AG04450 (cell line): ENCODE measurements at regions not wholly inside any gene's neighbourhood (a gene's known extent, or its start where the extent isn't known, plus 50 kb on each side); places are given as distances from the start of the nearest gene placed in this dataset.

Experiments
- CTCF ChIA-PET: fragments of 300-600, 350-600 bp; formaldehyde crosslinking; extraction: SDS; loops from one replicate; lab custom pipeline; 2022; ENCODE audit warnings: antibody characterized with exemption, inconsistent platforms; lab: Charles Lee
- POLR2A ChIA-PET: fragments of 350-600 bp; formaldehyde crosslinking; extraction: SDS; loops from one replicate; lab custom pipeline; 2021; ENCODE audit warnings: antibody characterized with exemption, inconsistent platforms; lab: Yijun Ruan, JAX
- DNase-seq: peaks from one replicate; pipeline ENCODE4 v3.0.0-alpha.2; 2011; ENCODE audit warnings: low read depth, low spot score
- H3K27ac ChIP-seq: one replicate; pipeline ENCODE4 v1.5.1; 2012; ENCODE audit warnings: low read depth, low read length, control low read depth
- H3K27me3 ChIP-seq: one replicate; pipeline ENCODE4 v1.6.0; 2012; ENCODE audit warnings: low read length; ENCODE audit not compliant: control insufficient read depth, insufficient read depth
- H3K4me3 ChIP-seq: 2 replicates; pipeline ENCODE4 v1.5.1; 2011; ENCODE audit warnings: mild to moderate bottlenecking, low read depth, low read length, control low read depth
- H3K9me3 ChIP-seq: 2 replicates; pipeline ENCODE4 v1.5.1; 2012; ENCODE audit warnings: low read length; ENCODE audit not compliant: control insufficient read depth, insufficient read depth
- CTCF ChIP-seq: IDR thresholded peaks from 2 replicates; pipeline ENCODE4 v1.5.1; 2011; ENCODE audit warnings: low read depth, low read length, control low read depth, inconsistent platforms

GRCh38 chr12:94849411-94849976 lies 154.0 kb downstream of the NDUFA12 start:
- POLR2A ChIA-PET, result no interaction called here
- CTCF ChIA-PET, result interaction anchor here (0.6 kb wide), 1 partner anchor 226 kb away, joined by 3 read pairs; no protein-coding TSS in a partner anchor
- Histone ChIP-seq H3K4me3 (no peak overlapping the region), H3K27me3 (peaks cover 6% of the 10 kb centered on the region), H3K27ac (no peak overlapping the region), H3K9me3 (no peaks in the 10 kb centered on the region)
- no peak for TF ChIP-seq CTCF
- DNase-seq, result no peak

GRCh38 chr12:94848966-94849365 lies 154.5 kb downstream of the NDUFA12 start:
- no peak overlapping the region for H3K4me3 ChIP-seq
- no peak overlapping the region for H3K27ac ChIP-seq
- no peak for DNase-seq
- no peak for TF ChIP-seq CTCF
- ChIA-PET CTCF (interaction anchor here (0.6 kb wide), 1 partner anchor 226 kb away, joined by 3 read pairs; no protein-coding TSS in a partner anchor), POLR2A (no interaction called here)
- peaks cover 6% of the 10 kb centered on the region for H3K27me3 ChIP-seq
- H3K9me3 ChIP-seq, result no peaks in the 10 kb centered on the region

GRCh38 chr12:94845110-94845509 lies 158.4 kb downstream of the NDUFA12 start:
- POLR2A ChIA-PET, result no interaction called here
- no peak for TF ChIP-seq CTCF
- CTCF ChIA-PET, result no interaction called here
- Histone ChIP-seq H3K4me3 (no peak overlapping the region), H3K27me3 (peaks cover 6% of the 10 kb centered on the region), H3K27ac (no peak overlapping the region), H3K9me3 (no peaks in the 10 kb centered on the region)
- no peak for DNase-seq

GRCh38 chr12:94844452-94844851 lies 159.0 kb downstream of the NDUFA12 start:
- ChIA-PET POLR2A (no interaction called here), CTCF (no interaction called here)
- no peak overlapping the region for H3K27ac ChIP-seq
- TF ChIP-seq CTCF, result no peak
- no peak for DNase-seq
- no peak overlapping the region for H3K4me3 ChIP-seq
- H3K9me3 ChIP-seq, result no peaks in the 10 kb centered on the region
- H3K27me3 ChIP-seq, result peaks cover 5% of the 10 kb centered on the region

GRCh38 chr12:94841904-94842610 lies 161.4 kb downstream of the NDUFA12 start:
- H3K9me3 ChIP-seq, result no peaks in the 10 kb centered on the region
- ChIA-PET POLR2A (no interaction called here), CTCF (no interaction called here)
- DNase-seq, result no peak
- TF ChIP-seq CTCF, result no peak
- no peak overlapping the region for H3K27ac ChIP-seq
- peaks cover 3% of the 10 kb centered on the region for H3K27me3 ChIP-seq
- H3K4me3 ChIP-seq, result no peak overlapping the region
